Activated naive CD4-positive, alpha-beta T cell treated with anti-CD3 and anti-CD28 coated beads, Interleukin-2, amount 50 U/mL, for 24 hours (primary cell): ENCODE measurements at regions not wholly inside any gene's neighbourhood (a gene's known extent, or its start where the extent isn't known, plus 50 kb on each side); places are given as distances from the start of the nearest gene placed in this dataset.

ENCODE experiments used
- H3K27ac Mint-ChIP-seq: one replicate; pipeline ENCODE4 v1.8.0; 2021; ENCODE audit warnings: mild to moderate bottlenecking, mixed read lengths
- H3K27me3 Mint-ChIP-seq: one replicate; pipeline ENCODE4 v1.8.0; 2021; ENCODE audit warnings: mixed read lengths
- H3K36me3 Mint-ChIP-seq: one replicate; pipeline ENCODE4 v1.8.0; 2021; ENCODE audit warnings: mixed read lengths
- H3K4me1 Mint-ChIP-seq: one replicate; pipeline ENCODE4 v1.8.0; 2021; ENCODE audit warnings: mixed read lengths
- H3K4me3 Mint-ChIP-seq: one replicate; pipeline ENCODE4 v1.8.0; 2021; ENCODE audit warnings: mild to moderate bottlenecking, mixed read lengths
- H3K9me3 Mint-ChIP-seq: one replicate; pipeline ENCODE4 v1.8.0; 2021; ENCODE audit warnings: mixed read lengths

DNA sequence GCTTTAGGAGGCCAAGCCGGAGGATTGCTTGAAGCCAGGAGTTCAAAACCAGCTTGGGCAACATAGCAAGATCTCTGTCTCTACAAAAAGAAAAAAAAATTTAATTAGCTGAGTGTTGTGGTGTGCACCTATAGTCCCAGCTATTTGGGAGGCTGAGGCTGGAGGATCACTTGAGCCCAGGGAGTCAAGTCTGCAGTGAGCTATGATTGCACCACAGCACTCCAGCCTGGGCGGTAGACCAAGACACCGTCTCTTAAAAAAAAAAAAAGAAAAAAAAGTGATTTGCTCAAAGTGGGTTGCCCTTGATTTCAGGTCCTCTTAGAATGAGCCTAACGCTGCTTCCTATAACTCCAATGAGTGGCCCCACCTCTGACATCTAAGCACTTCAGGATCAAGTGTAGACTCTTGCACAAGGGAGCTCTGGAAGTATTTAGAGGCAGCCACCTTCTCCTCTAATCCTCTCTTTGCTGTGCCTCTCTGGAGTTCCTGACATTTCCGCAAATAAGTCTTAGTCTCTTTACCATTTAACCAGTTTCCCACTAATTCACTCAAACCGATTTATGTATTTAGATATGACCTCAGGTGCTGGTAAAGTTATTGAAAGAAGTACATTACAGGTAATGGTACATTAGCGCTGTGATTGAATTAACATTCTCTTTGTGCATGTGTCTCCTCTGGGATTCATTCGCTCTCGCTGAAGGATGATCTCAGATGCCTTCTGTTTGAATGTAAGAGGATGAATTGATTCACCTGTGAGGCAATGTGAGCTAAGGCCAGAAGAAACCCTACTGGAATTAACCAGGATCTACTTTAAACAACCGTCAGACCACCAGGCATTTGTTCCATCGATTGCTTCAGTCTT, 60.8 kb upstream of the CELF2 start:
- H3K36me3 Mint-ChIP-seq = no peaks in the 10 kb centered on the region
- no peak overlapping the region for H3K4me3 Mint-ChIP-seq
- no peaks in the 10 kb centered on the region for H3K4me1 Mint-ChIP-seq
- peaks cover 7% of the 10 kb centered on the region for H3K27me3 Mint-ChIP-seq
- no peak overlapping the region for H3K27ac Mint-ChIP-seq
- H3K9me3 Mint-ChIP-seq = no peaks in the 10 kb centered on the region

GRCh38 chr10:10958041-10958440, 59.6 kb upstream of the CELF2 start:
- H3K9me3 Mint-ChIP-seq = no peaks in the 10 kb centered on the region
- H3K4me1 Mint-ChIP-seq = no peaks in the 10 kb centered on the region
- H3K27me3 Mint-ChIP-seq = peaks cover 7% of the 10 kb centered on the region
- H3K36me3 Mint-ChIP-seq = no peaks in the 10 kb centered on the region
- no peak overlapping the region for H3K4me3 Mint-ChIP-seq
- no peak overlapping the region for H3K27ac Mint-ChIP-seq

GRCh38 chr10:10959666-10960065, 58.0 kb upstream of the CELF2 start:
- no peak overlapping the region for H3K27ac Mint-ChIP-seq
- H3K4me1 Mint-ChIP-seq = no peaks in the 10 kb centered on the region
- no peaks in the 10 kb centered on the region for H3K36me3 Mint-ChIP-seq
- H3K27me3 Mint-ChIP-seq = peaks cover 5% of the 10 kb centered on the region
- H3K4me3 Mint-ChIP-seq = no peak overlapping the region
- no peaks in the 10 kb centered on the region for H3K9me3 Mint-ChIP-seq

GRCh38 chr10:10960534-10960933, 57.1 kb upstream of the CELF2 start:
- H3K27me3 Mint-ChIP-seq = peaks cover 5% of the 10 kb centered on the region
- no peak overlapping the region for H3K27ac Mint-ChIP-seq
- no peaks in the 10 kb centered on the region for H3K36me3 Mint-ChIP-seq
- H3K4me3 Mint-ChIP-seq = no peak overlapping the region
- no peaks in the 10 kb centered on the region for H3K9me3 Mint-ChIP-seq
- no peaks in the 10 kb centered on the region for H3K4me1 Mint-ChIP-seq

DNA sequence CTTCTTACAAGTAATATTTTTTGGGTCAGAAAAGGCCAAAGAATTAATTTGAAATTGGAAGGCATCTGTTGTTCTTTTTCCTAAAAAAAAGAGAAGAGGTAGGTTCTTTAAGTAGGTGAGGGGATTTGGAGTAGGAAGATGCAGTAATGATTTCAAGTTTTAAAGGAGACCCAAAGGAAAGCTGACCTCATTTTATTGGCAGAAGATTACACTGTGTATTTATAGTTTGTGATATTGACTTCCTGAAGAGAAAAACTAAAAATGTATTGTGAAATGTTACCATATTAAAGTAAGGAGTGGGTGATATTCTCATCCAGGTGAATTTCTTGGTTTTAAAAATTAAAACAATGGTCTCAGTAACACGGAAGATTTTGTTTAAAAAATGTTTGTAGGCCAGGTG, 56.6 kb upstream of the CELF2 start:
- no peak overlapping the region for H3K27ac Mint-ChIP-seq
- no peaks in the 10 kb centered on the region for H3K4me1 Mint-ChIP-seq
- H3K4me3 Mint-ChIP-seq = no peak overlapping the region
- no peaks in the 10 kb centered on the region for H3K9me3 Mint-ChIP-seq
- H3K36me3 Mint-ChIP-seq = no peaks in the 10 kb centered on the region
- peaks cover 5% of the 10 kb centered on the region for H3K27me3 Mint-ChIP-seq

DNA sequence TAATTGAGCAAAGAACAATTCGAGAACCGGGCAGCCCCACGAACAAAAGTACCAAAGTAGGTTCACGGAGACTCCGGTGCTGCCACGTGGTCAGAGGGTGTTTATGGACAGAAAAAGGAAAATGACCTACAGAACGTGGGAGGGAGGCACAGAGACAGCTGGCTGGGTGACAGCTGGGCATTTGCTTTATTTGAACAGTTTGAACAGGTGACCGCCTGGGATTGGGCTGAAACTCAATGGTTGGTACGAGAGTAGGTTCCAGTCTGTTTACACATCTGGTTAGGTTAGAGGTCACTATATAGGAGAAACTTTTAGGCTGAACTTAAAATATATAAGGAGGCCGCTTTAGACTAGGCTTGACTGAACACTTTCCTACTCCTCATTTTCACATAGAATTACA, 50.6 kb upstream of the CELF2 start:
- no peaks in the 10 kb centered on the region for H3K9me3 Mint-ChIP-seq
- H3K27ac Mint-ChIP-seq = no peak overlapping the region
- no peak overlapping the region for H3K4me3 Mint-ChIP-seq
- H3K27me3 Mint-ChIP-seq = peaks cover 2% of the 10 kb centered on the region
- no peaks in the 10 kb centered on the region for H3K4me1 Mint-ChIP-seq
- H3K36me3 Mint-ChIP-seq = no peaks in the 10 kb centered on the region

DNA sequence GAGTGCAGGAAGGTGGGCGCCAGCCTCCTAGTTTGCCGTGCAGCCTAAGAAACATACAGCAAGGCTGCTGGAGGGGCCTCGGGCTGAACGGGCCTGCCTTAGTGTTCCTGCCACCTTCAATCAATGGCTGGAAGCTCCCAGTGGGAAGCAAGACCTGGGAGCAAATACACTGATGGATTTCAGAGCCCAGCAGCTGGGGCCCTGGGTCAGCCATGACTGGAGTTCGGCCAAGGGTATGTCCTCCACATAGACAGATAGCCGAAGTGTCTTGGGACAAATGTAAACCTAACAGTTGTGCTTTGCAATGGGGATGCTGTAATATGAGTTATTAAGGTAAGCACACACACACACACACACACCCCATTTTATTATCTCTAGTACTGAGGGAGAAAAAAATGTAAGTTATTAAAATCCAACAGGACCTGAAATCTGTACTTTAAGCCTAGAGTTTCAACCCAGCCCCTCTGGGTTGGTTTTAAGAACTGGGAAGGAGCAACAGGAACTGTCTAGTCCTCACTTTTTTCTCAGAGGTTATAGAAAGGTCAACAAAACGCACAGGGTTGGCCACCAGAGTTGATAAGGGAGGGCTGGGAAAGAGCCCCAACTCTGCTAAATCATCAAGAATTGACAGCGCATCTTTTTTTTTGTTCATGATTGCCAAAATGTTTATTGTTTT, 50.0 kb upstream of the CELF2 start:
- H3K27ac Mint-ChIP-seq = no peak overlapping the region
- H3K36me3 Mint-ChIP-seq = no peaks in the 10 kb centered on the region
- H3K4me1 Mint-ChIP-seq = no peaks in the 10 kb centered on the region
- peaks cover 2% of the 10 kb centered on the region for H3K27me3 Mint-ChIP-seq
- H3K4me3 Mint-ChIP-seq = no peak overlapping the region
- no peaks in the 10 kb centered on the region for H3K9me3 Mint-ChIP-seq
